OCI-LY7 (cell line): ENCODE measurements at regions not wholly inside any gene's neighbourhood (a gene's known extent, or its start where the extent isn't known, plus 50 kb on each side); places are given as distances from the start of the nearest gene placed in this dataset.

Source experiments
- CTCF ChIP-seq: fragments of 200-600 bp; sonication (generic); conservative IDR thresholded peaks from 2 replicates; pipeline ENCODE4 v1.5.1; 2014; ENCODE audit warnings: mild to moderate bottlenecking, antibody characterized with exemption, low read length, moderate library complexity, mixed read lengths
- EZH2phosphoT487 ChIP-seq: fragments of 200-600 bp; sonication (generic); IDR thresholded peaks from 2 replicates; pipeline ENCODE4 v1.6.1; 2018; ENCODE audit warnings: low read depth, borderline replicate concordance, mild to moderate bottlenecking, mixed run types, antibody characterized with exemption, low read length, moderate library complexity, mixed read lengths

- TF ChIP-seq CTCF: no peak
- no peak for TF ChIP-seq EZH2phosphoT487
Observed at GRCh38 chr15:77783636-77784035, 150.9 kb upstream of the LINGO1 start.
